ENCODE measurements at regions not wholly inside any gene's neighbourhood (a gene's known extent, or its start where the extent isn't known, plus 50 kb on each side); places are given as distances from the start of the nearest gene placed in this dataset.

DNA sequence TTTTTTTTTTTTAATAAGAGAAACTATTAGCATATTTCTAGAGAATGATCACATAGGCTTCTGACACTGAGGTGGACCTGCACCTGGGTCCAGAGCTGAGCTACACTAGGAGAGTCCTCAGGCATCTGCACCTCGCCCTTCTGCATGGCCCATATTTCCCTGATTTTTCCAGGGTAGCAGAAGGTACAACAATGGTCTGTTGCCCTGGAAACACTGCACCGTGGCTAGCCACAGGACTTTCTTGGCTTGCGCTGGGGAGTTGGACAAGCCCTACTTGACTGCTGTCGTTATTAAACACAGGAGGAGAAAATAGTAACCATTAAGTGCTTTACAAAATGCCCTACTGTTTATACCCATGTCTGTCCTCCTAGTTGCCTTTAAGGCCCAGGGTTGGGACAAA is 615.7 kb upstream of the MEF2C start:
- ChIA-PET CTCF (no interaction called here), POLR2A (ENCODE audit: unreplicated experiment) (no interaction called here)
- dilution Hi-C loops (cut with HindIII; ENCODE audit: low sequenced_read_pairs, unreplicated experiment) (no loop called here), intact Hi-C loops (cut with micrococcal nuclease) (no loop called here), in situ Hi-C loops (cut with MboI; ENCODE audit: low sequenced_read_pairs) (no loop called here)
- no peaks in the 10 kb centered on the region for H3K36me3 ChIP-seq (ENCODE audit: control insufficient read depth, insufficient read depth, low read length)
- no peaks in the 10 kb centered on the region for H3K4me1 ChIP-seq (ENCODE audit: control insufficient read depth, insufficient read depth, low read length)
- no peak overlapping the region for H3K56ac ChIP-seq (ENCODE audit: extremely low read depth, insufficient read depth, low read length)
- H3K9me3 ChIP-seq (ENCODE audit: control insufficient read depth, insufficient read depth, low read length) = no peaks in the 10 kb centered on the region
- no peak overlapping the region for H2AK5ac ChIP-seq (ENCODE audit: low read depth, low read length)
- H4K91ac ChIP-seq (ENCODE audit: insufficient read depth, low read depth, low read length) = no peak overlapping the region
- H4K20me1 ChIP-seq (ENCODE audit: insufficient read depth, low read length) = no peaks in the 10 kb centered on the region
- no peaks in the 10 kb centered on the region for H3K27me3 ChIP-seq (ENCODE audit: control insufficient read depth, insufficient read depth, low read length)
- no peak overlapping the region for H3K14ac ChIP-seq (replicated peaks; ENCODE audit: low read depth, low read length)
- no peak overlapping the region for H3K27ac ChIP-seq (ENCODE audit: insufficient read depth, low read length)
- no peak overlapping the region for H2BK15ac ChIP-seq (ENCODE audit: low read depth, low read length)
- no peak overlapping the region for H2AFZ ChIP-seq (replicated peaks; ENCODE audit: low read length, poor library complexity)
- TF ChIP-seq RCOR1 (IDR thresholded peaks at IDR 0.05; ENCODE audit: insufficient replicate concordance, low read length) = no peak
- no peak for TF ChIP-seq BHLHE40 (IDR thresholded peaks at IDR 0.05; ENCODE audit: low read depth, low read length)
- TF ChIP-seq FOS (IDR thresholded peaks at IDR 0.05; ENCODE audit: low read depth, low read length) = no peak
- TF ChIP-seq NFE2L2 (IDR thresholded peaks at IDR 0.05; ENCODE audit: low read depth, low read length) = no peak
- H2BK20ac ChIP-seq (ENCODE audit: low read depth, low read length) = no peak overlapping the region
- no peak overlapping the region for H2BK5ac ChIP-seq (ENCODE audit: low read depth, low read length, poor library complexity, severe bottlenecking)
- H3K23ac ChIP-seq (ENCODE audit: low read depth, low read length) = no peak overlapping the region
- H4K8ac ChIP-seq (ENCODE audit: low read depth in 2 of 2, low read length in 2 of 2) = no peak overlapping the region
- no peaks in the 10 kb centered on the region for H3K9me1 ChIP-seq (ENCODE audit: insufficient read depth, low read length)
- ATAC-seq (ENCODE audit: low read depth) (no peak), DNase-seq (no peak)
- H3K4ac ChIP-seq (ENCODE audit: low read depth, low read length) = no peak overlapping the region
- no peak overlapping the region for H3K9ac ChIP-seq (ENCODE audit: low read depth, low read length)
- no peak overlapping the region for H2BK120ac ChIP-seq (ENCODE audit: low read depth, low read length)
- BruUV-seq (replicated peaks) = no TSS peak
- no peak overlapping the region for H3K18ac ChIP-seq (ENCODE audit: low read depth, low read length)
- no peaks in the 10 kb centered on the region for H3K79me1 ChIP-seq (ENCODE audit: low read depth in 1 of 2, low read length in 2 of 2)
- no peak overlapping the region for H3K4me2 ChIP-seq (ENCODE audit: low read depth, low read length)
- WGBS, 2 experiments (ENCODE audit: extremely low coverage in 2 of 2, insufficient read length in 1 of 2) = no CpG with 5 or more reads among the region's 4 CpGs
- no peak overlapping the region for H2AK9ac ChIP-seq (replicated peaks; ENCODE audit: low read depth, low read length, poor library complexity)
- H3K4me3 ChIP-seq (ENCODE audit: insufficient read depth, low read depth, low read length) = no peak overlapping the region
- H4K5ac ChIP-seq (ENCODE audit: low read depth, low read length) = no peak overlapping the region
